Liver (tissue), 3 donors: ENCODE measurements at regions not wholly inside any gene's neighbourhood (a gene's known extent, or its start where the extent isn't known, plus 50 kb on each side); places are given as distances from the start of the nearest gene placed in this dataset.

Experiments used
- GABPA ChIP-seq, 2 donors: IDR thresholded peaks in 1 of 2; conservative IDR thresholded peaks in 1 of 2; 2 replicates each; pipeline ENCODE4 v1.6.1; 2016; ENCODE audit warnings: antibody characterized with exemption in 2 of 2, mild to moderate bottlenecking in 1 of 2, moderate library complexity in 1 of 2
- JUND ChIP-seq, 2 donors: IDR thresholded peaks; 2 replicates each; pipeline ENCODE4 v1.6.1; 2016; ENCODE audit warnings: antibody characterized with exemption in 2 of 2
- NR2F2 ChIP-seq: IDR thresholded peaks from 2 replicates; pipeline ENCODE4 v1.6.1; 2016; ENCODE audit warnings: antibody characterized with exemption
- RAD21 ChIP-seq, 2 donors: IDR thresholded peaks; 2 replicates each; pipeline ENCODE4 v1.6.1; 2016; ENCODE audit warnings: antibody characterized with exemption in 2 of 2, mild to moderate bottlenecking in 2 of 2
- RXRA ChIP-seq, 2 donors: IDR thresholded peaks; 2 replicates each; pipeline ENCODE4 v1.6.1; 2017 to 2018; ENCODE audit warnings: antibody characterized with exemption in 2 of 2, mild to moderate bottlenecking in 1 of 2
- SP1 ChIP-seq: IDR thresholded peaks from 2 replicates; pipeline ENCODE4 v1.6.1; 2018; ENCODE audit warnings: antibody characterized with exemption, mild to moderate bottlenecking
- TAF1 ChIP-seq: conservative IDR thresholded peaks from 2 replicates; pipeline ENCODE4 v1.6.1; 2016; ENCODE audit warnings: antibody characterized with exemption, mild to moderate bottlenecking
- YY1 ChIP-seq: IDR thresholded peaks from 2 replicates; pipeline ENCODE4 v1.6.1; 2016; ENCODE audit warnings: antibody characterized with exemption, mild to moderate bottlenecking
- TF ChIP-seq, protein P1 (sequence below): fragments of 150-350 bp; IDR thresholded peaks from 2 replicates; pipeline ENCODE4 v1.5.1; 2017; ENCODE audit warnings: improper control_type of control experiment, low read depth, low read length; ENCODE audit not compliant: missing input control
- TF ChIP-seq, protein P2 (sequence below): IDR thresholded peaks from 2 replicates; pipeline ENCODE4 v1.6.1; 2016; ENCODE audit warnings: antibody characterized with exemption
- TF ChIP-seq, protein P3 (sequence below): IDR thresholded peaks from 2 replicates; pipeline ENCODE4 v1.6.1; 2016; ENCODE audit warnings: antibody characterized with exemption, mild to moderate bottlenecking
- TF ChIP-seq, protein P4 (sequence below): IDR thresholded peaks from 2 replicates; pipeline ENCODE4 v1.6.1; 2016; ENCODE audit warnings: antibody characterized with exemption
- TF ChIP-seq, protein P5 (sequence below): IDR thresholded peaks from 2 replicates; pipeline ENCODE4 v1.6.1; 2016; ENCODE audit warnings: antibody characterized with exemption
- donor health status: healthy.
- donor health status: healthy.

DNA sequence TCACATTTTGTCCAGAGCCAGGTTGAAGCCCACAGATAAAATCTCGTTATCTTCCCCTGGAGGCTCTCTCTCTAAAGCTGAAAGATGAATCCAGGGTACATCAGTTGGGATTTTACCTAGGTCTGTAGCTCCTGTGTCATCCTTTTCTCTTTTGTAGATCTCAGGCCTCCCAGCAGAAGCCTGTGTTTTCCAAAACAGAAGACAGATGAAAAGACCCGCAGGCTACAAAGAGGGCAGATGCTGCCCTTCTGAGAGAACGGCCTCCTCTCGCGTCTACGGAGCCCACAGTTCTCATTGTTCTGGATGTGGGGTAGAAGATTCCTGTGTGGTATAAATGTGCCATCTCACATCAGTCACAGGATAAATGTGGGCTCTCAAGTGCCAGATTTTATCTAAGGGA lies 139.5 kb downstream of the SUCLG1 start:
- TF ChIP-seq, protein P1, sequence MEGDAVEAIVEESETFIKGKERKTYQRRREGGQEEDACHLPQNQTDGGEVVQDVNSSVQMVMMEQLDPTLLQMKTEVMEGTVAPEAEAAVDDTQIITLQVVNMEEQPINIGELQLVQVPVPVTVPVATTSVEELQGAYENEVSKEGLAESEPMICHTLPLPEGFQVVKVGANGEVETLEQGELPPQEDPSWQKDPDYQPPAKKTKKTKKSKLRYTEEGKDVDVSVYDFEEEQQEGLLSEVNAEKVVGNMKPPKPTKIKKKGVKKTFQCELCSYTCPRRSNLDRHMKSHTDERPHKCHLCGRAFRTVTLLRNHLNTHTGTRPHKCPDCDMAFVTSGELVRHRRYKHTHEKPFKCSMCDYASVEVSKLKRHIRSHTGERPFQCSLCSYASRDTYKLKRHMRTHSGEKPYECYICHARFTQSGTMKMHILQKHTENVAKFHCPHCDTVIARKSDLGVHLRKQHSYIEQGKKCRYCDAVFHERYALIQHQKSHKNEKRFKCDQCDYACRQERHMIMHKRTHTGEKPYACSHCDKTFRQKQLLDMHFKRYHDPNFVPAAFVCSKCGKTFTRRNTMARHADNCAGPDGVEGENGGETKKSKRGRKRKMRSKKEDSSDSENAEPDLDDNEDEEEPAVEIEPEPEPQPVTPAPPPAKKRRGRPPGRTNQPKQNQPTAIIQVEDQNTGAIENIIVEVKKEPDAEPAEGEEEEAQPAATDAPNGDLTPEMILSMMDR, result no peak
- TF ChIP-seq RAD21 (IDR thresholded peaks at IDR 0.05) (no peak), SP1 (no peak), JUND (IDR thresholded peaks at IDR 0.05) (no peak), RXRA (IDR thresholded peaks at IDR 0.05) (no peak), YY1 (no peak), NR2F2 (no peak), GABPA (IDR thresholded peaks at IDR 0.05 in 1 of 2, conservative IDR thresholded peaks at IDR 0.05 in 1 of 2) (no peak), TAF1 (no peak)
- TF ChIP-seq, protein P2, sequence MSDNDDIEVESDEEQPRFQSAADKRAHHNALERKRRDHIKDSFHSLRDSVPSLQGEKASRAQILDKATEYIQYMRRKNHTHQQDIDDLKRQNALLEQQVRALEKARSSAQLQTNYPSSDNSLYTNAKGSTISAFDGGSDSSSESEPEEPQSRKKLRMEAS, result no peak
- TF ChIP-seq, protein P3, sequence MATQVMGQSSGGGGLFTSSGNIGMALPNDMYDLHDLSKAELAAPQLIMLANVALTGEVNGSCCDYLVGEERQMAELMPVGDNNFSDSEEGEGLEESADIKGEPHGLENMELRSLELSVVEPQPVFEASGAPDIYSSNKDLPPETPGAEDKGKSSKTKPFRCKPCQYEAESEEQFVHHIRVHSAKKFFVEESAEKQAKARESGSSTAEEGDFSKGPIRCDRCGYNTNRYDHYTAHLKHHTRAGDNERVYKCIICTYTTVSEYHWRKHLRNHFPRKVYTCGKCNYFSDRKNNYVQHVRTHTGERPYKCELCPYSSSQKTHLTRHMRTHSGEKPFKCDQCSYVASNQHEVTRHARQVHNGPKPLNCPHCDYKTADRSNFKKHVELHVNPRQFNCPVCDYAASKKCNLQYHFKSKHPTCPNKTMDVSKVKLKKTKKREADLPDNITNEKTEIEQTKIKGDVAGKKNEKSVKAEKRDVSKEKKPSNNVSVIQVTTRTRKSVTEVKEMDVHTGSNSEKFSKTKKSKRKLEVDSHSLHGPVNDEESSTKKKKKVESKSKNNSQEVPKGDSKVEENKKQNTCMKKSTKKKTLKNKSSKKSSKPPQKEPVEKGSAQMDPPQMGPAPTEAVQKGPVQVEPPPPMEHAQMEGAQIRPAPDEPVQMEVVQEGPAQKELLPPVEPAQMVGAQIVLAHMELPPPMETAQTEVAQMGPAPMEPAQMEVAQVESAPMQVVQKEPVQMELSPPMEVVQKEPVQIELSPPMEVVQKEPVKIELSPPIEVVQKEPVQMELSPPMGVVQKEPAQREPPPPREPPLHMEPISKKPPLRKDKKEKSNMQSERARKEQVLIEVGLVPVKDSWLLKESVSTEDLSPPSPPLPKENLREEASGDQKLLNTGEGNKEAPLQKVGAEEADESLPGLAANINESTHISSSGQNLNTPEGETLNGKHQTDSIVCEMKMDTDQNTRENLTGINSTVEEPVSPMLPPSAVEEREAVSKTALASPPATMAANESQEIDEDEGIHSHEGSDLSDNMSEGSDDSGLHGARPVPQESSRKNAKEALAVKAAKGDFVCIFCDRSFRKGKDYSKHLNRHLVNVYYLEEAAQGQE, result no peak
- TF ChIP-seq, protein P4, sequence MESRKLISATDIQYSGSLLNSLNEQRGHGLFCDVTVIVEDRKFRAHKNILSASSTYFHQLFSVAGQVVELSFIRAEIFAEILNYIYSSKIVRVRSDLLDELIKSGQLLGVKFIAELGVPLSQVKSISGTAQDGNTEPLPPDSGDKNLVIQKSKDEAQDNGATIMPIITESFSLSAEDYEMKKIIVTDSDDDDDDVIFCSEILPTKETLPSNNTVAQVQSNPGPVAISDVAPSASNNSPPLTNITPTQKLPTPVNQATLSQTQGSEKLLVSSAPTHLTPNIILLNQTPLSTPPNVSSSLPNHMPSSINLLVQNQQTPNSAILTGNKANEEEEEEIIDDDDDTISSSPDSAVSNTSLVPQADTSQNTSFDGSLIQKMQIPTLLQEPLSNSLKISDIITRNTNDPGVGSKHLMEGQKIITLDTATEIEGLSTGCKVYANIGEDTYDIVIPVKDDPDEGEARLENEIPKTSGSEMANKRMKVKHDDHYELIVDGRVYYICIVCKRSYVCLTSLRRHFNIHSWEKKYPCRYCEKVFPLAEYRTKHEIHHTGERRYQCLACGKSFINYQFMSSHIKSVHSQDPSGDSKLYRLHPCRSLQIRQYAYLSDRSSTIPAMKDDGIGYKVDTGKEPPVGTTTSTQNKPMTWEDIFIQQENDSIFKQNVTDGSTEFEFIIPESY, result no peak
- TF ChIP-seq, protein P5, sequence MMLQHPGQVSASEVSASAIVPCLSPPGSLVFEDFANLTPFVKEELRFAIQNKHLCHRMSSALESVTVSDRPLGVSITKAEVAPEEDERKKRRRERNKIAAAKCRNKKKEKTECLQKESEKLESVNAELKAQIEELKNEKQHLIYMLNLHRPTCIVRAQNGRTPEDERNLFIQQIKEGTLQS, result no peak
